ENCODE measurements at regions not wholly inside any gene's neighbourhood (a gene's known extent, or its start where the extent isn't known, plus 50 kb on each side); places are given as distances from the start of the nearest gene placed in this dataset.
"Not testable (repeated sequence)": the region's sequence is repeated elsewhere in the genome, so short reads cannot be mapped to it uniquely, and the experiment has no call there.

- no peak for DNase-seq
These were observed 908.2 kb downstream of the TSN start for GRCh38 chr2:122663620-122664019.

DNA sequence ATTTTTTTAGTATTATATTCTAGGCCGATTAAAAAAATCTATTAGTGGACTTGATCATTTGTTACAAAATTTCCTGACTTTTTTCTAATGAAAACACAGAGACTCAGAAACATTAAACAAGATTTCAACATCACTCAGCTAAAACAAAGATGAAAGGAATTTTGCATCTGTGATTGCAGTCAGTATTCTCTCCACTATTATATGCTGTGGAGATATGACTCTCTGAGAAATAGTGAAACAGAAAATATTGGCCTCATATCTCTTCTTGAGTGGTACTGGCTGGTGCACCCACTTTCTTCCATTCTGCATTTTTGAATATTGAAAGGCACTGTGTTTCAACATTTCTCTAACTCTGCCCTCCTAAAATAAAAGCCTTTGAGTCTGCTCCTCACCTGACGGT, 914.2 kb downstream of the TSN start:
- no peak for DNase-seq

GRCh38 chr2:122670897-122671296, 915.4 kb downstream of the TSN start:
- no peak for DNase-seq

DNA sequence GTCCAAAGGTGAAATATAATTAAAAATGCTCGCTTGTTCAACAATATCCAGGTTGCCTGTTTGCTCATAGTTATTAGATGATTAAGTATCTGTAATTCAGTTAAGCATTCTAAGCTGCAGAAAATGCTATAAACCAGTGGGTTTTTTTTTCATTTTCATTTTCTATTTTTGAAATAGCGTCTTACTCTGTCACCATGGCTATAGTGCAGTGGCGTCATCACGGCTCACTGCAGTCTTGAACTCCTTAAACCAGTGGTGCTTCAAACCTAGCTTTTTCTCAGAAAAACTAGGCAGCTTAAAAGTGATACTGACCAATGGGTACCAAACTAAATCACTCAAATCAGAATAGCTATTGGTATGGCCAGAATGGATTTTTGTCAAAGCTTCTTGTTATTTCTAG, 925.2 kb downstream of the TSN start:
- DNase-seq = no peak

DNA sequence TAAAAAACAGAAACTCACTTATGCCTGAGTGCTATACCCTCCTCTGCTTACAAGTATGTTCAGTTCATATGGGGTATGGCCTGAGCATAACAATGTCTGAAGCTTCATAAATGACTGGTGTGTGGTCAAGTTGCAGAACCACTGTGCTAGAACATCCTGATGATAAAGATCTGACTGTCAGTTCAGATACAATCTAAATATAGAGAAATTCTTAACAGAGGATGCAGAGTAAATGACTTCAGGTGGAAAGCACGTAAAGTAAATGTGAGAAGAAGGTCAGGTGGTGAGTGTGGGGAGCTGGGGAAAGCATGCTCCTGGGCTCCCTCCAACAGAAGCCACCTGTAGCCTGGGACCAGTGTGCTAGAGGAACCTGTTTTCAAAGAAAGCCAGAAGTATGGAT, 926.2 kb downstream of the TSN start:
- DNase-seq = no peak

DNA sequence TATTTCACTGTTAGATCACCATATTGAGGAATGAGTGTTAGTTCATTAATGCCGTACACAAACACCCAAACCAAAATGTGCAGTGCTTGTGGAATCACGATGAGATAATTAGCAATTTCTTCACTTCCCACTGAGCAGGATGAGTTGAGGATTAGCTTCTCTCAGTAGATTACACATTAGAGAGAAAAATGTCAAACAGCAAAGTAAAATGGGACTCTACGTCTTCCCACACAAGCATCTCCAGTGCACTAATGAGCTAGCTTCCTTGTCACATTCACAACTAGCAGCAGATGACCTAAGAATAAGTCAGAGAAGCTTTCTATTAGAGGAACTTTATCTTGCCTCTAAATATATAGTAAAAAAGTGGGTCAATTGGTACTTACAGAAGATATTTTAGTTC, 926.9 kb downstream of the TSN start:
- peak in 1 of 4 experiments; percentile 3 for DNase-seq

GRCh38 chr2:122683018-122683417, 927.6 kb downstream of the TSN start:
- no peak for DNase-seq

DNA sequence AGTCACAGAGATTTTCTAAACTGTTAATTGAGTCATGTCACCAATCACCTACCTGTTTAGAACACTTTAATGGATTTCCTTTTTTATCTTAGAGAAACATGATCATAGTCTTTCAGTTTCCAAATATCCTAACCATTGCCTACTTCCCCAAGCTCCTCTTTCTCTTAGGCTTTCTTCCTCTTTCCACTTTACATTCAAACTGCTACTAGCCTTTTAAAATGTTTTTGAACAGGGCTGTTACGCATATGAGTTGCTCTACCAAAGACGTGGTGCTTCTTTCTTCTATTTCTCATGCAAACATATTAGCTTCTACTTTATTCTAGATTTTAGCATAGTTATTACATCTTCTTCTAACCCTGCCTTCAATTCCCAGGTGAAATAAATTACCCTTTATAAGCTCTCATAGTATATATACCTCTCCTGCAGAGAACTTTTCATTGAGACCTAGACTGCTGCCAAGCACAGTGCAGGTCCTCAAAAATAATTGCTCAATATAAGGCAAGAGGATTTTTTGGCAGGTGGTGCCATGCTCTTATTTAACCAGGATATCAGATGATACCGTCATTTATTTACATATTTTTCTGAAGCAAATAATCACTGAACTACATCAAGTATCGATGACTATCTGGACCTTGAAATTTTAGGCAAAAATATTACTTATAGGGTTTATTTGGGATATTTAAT, 937.1 kb downstream of the TSN start:
- DNase-seq = peak in 2 of 4 experiments; percentile 5 to 28

- no peak for DNase-seq
These were observed 942.0 kb downstream of the TSN start for GRCh38 chr2:122697415-122697814.

DNA sequence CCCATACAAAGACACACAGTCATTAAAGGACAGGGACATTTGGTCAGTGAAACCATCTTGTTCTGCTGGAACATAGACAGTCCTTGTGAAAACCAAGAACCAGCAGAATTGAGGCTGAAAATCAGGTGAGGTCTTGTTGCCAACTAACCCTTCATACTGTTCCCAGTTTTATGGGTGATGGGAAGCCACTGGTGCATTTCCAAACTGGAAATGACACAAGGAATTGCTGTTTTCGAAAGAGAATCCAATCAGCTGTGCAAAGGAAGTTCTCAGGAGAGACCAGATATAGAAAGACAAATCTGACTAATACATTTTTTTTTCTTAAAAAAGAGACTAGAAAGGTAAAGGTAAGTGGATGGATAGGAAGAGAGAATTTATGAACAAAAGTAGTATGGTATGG, 948.2 kb downstream of the TSN start:
- DNase-seq = no peak

- DNase-seq = peak in 3 of 4 experiments; percentile 13 to 51 (median 22)
These were observed 948.7 kb downstream of the TSN start for GRCh38 chr2:122704109-122704563.

DNA sequence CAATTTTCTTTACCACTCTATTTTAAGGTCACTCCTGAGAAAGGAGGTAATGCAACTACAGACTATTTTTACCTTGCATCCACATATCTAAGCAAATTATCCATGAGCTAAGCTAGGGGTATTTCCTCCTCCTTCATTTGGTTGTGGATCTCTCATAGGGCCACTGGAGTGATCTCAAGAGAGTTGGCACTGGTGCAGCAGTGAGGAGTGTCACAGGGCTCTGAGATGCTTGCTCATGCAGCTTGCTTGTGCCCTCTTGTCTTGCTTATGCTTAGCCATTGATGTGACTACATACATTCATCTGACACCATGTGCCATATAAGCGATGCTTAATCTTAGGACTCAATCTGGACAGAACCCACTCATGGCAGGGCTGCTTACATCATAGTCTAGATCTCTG, 950.3 kb downstream of the TSN start:
- DNase-seq = peak in 2 of 4 experiments; percentile 10

DNA sequence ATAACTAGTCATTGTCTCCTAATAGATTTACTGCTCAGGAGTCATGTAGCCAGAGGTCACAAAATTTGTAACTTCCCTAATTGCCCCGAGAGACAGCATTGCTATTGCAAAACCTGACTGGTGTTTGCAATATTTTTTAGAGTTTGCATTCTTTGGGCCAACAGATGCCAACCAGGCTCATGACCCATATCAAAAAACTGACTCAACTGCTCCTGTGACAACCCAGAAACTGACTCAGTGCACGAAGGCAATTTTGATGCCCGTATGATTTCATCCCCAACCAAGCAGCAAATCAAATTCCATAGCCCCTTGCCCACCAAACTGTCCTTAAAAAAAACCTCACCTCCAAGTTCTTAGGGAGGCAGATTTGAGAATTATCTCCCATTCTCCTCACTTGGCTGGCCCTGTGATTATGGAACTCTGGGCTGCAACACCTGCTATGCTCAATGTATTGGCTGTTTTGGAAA, 951.3 kb downstream of the TSN start:
- DNase-seq = peak in 3 of 4 experiments; percentile 52 to 72 (median 71)

DNA sequence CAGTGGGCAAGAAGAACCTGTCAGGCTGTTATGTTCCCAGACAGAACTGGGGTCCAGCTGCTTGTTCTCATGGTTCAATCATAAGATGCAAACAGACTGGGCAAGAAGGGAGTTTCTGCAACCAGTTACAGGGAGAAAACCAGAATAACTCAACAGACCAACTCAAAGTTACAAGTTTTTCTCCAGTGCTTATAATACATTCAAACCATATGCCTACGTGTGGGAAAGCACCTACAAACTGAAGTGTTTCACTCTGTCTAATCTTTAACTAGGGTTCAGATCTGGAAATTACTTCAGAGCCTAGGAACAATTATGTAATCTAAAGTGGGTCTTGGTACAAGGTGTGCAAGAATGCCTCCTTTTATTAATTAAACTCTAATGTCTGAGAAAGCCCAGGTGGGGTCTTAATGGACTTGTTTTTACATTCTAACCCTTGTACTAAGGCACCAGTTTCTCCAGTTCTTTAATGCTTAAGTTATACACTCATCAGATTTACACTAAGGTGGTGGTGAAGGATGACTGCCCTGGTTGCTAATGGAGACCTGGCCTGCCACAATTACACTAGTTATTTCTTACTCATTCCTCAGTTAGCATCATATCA, 951.9 kb downstream of the TSN start:
- no peak for DNase-seq

DNA sequence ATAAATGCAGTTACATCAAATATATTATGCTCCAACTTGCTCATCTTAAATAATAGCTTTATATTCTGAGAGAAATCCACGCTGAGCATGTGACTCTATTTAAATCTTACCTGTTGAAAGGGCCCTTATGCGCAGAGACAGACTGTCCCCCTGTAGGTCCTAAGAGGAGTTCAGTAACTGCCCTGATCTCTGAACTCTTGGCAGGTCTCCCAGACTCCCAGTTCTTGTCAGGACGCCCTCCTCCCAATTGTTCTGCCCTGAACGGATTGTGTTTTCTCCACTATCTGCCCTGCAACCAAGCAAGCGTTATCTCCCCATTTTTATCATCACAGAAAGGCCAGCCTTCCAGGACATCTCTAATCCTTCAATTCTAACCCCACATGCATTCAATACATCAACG, 954.6 kb downstream of the TSN start:
- no peak for DNase-seq

DNA sequence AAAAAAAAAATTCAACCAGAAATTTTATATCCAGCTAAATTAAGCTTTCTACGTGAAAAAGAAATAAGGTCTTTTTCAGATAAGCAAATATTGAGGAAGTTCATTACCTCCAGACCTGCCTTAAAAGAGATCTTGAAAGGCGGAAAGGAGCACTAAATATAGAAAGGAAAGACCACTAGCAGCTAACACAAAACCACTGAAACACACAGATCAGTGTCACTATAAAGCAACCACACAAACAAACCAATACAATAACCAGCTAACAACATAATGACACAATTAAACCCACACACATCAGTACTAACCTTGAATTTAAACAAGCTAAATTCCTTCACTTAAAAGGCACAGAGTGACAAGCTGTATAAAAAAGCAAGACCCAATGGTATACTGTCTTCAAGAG, 958.3 kb downstream of the TSN start:
- no peak for DNase-seq

GRCh38 chr2:122720822-122721221, 965.4 kb downstream of the TSN start:
- not testable (repeated sequence) for DNase-seq

DNA sequence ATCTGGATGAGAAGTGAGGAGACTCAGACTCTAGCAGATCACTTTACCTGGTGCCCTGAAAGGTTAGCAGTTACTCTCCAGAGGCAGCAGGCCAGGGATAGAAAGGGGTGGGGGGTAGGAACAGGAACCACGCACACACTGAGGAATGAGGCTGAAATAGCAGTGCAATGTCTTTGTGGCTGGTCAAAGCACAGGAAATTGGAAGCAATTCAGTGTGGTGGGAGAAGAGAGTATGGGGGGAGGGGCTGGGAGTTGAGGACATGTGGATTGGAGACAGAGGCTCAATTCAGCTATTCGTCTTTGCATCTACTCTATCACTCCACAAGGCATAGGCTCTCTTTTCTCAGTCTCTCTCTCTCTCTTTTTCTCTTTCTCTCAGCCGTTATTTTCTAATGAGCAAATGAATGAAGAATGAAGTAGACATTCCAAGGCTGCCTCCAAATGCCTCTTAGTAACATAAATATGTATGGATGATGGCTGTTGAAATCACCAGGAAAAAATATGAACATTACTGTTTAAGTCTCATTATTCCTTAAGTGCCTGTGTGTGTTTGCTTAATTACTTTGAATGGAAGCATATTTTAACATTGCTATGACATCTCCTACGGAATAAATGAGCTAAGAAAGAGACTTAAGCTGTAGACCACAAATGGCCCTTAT, 979.4 kb downstream of the TSN start:
- DNase-seq = no peak

GRCh38 chr2:122736279-122736678, 980.8 kb downstream of the TSN start:
- no peak for DNase-seq

DNA sequence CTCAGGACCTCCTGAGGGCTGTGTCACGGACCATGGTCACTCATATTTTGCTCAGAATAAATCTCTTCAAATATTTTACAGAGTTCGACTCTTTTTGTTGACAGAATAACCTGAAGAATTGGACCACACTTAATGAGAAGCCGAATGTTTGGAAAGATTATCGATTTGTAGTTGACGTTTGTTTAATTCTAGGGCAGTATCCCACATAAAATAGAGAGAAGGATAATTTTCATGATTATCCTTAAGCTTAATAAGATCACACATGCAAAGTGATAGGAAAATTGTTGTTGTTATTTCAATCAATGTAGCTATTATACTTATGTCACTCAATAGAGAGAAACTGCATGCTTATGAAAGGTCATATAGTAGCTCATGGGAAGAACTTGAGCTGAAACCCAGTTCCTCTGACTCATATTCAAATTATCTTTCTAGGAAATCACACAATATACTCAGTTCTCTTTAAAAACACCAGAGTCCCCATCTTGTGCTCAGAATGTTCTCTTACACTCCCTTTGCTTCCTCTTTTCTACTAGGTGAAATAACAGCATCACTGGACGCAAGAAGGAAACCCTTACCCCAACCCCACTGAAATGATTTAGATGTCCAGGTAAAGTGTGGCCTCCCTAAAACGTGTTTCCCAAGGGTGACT, 982.1 kb downstream of the TSN start:
- DNase-seq = peak in 3 of 4 experiments; percentile 26 to 61 (median 28)

- no peak for DNase-seq
These were observed 984.5 kb downstream of the TSN start for GRCh38 chr2:122739732-122740593.

DNA sequence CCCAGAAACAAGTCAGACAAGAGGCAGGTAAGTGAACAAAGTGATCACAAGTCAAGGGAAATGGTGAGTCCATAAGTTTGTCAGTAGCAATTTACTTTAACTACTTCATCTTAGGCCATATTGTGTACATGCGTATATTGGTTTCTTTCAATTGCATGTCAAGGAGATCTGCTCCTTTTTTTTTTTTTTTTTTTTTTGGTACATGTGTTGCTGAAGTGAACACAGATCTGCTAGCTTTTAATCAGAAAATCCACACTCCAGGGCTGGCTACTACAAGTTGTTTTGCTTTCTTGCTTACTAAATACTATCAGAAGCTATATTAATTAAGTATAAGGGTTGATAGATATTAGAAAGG, 985.1 kb downstream of the TSN start:
- DNase-seq = no peak

Data from suppressor macrophage (primary cell).